H9 (cell line): ENCODE measurements at regions not wholly inside any gene's neighbourhood (a gene's known extent, or its start where the extent isn't known, plus 50 kb on each side); places are given as distances from the start of the nearest gene placed in this dataset.

Source experiments
- DNase-seq: peaks from one replicate; pipeline ENCODE4 v3.0.0-alpha.2; 2017
- H2AFZ ChIP-seq: one replicate; pipeline ENCODE4 v1.6.1; 2013; ENCODE audit warnings: mild to moderate bottlenecking, low read length, control low read depth, moderate library complexity
- H2AK5ac ChIP-seq: 2 replicates; pipeline ENCODE4 v1.6.1; 2013; ENCODE audit warnings: low read length, control low read depth, mixed read lengths; ENCODE audit not compliant: insufficient read length
- H2BK120ac ChIP-seq: one replicate; pipeline ENCODE4 v1.6.1; 2013; ENCODE audit warnings: low read depth, mild to moderate bottlenecking, low read length, control low read depth, inconsistent platforms; ENCODE audit not compliant: poor library complexity, severe bottlenecking
- H2BK12ac ChIP-seq: 2 replicates; pipeline ENCODE4 v1.6.1; 2013; ENCODE audit warnings: low read length, control low read depth, mixed read lengths, low read depth; ENCODE audit not compliant: insufficient read length
- H2BK15ac ChIP-seq: 2 replicates; pipeline ENCODE4 v1.6.1; 2013; ENCODE audit warnings: low read depth, low read length, control low read depth
- H2BK20ac ChIP-seq: one replicate; pipeline ENCODE4 v1.6.1; 2013; ENCODE audit warnings: low read depth, mild to moderate bottlenecking, low read length, control low read depth, inconsistent platforms; ENCODE audit not compliant: poor library complexity, severe bottlenecking
- H2BK5ac ChIP-seq: 2 replicates; pipeline ENCODE4 v1.6.1; 2013; ENCODE audit warnings: low read length, control low read depth, mixed read lengths; ENCODE audit not compliant: insufficient read length
- H3K14ac ChIP-seq: 2 replicates; pipeline ENCODE4 v1.6.1; 2013; ENCODE audit warnings: low read length, control low read depth; ENCODE audit not compliant: insufficient read depth
- H3K18ac ChIP-seq: 2 replicates; pipeline ENCODE4 v1.6.1; 2013; ENCODE audit warnings: low read depth, mild to moderate bottlenecking, mixed read lengths, low read length, control low read depth; ENCODE audit not compliant: insufficient read length
- H3K23ac ChIP-seq: 2 replicates; pipeline ENCODE4 v1.6.1; 2013; ENCODE audit warnings: low read length, control low read depth, mixed read lengths, low read depth; ENCODE audit not compliant: insufficient read length
- H3K23me2 ChIP-seq: 2 replicates; pipeline ENCODE4 v1.6.1; 2013; ENCODE audit warnings: low read depth, mild to moderate bottlenecking, mixed read lengths, low read length, control low read depth; ENCODE audit not compliant: insufficient read length, poor library complexity, severe bottlenecking
- H3K27ac ChIP-seq: 2 replicates; pipeline ENCODE4 v1.5.1; 2013; ENCODE audit warnings: low read length, control low read depth, mixed read lengths, low read depth; ENCODE audit not compliant: insufficient read length
- H3K27me3 ChIP-seq: 2 replicates; pipeline ENCODE4 v1.6.1; 2013; ENCODE audit warnings: low read length, control low read depth, inconsistent platforms; ENCODE audit not compliant: insufficient read depth
- H3K4ac ChIP-seq: 2 replicates; pipeline ENCODE4 v1.6.1; 2013; ENCODE audit warnings: low read depth, mild to moderate bottlenecking, control low read depth, inconsistent platforms, low read length, moderate library complexity
- H3K4me1 ChIP-seq: 2 replicates; pipeline ENCODE4 v1.6.1; 2013; ENCODE audit warnings: low read length, control low read depth, inconsistent platforms; ENCODE audit not compliant: insufficient read depth
- H3K4me2 ChIP-seq: 2 replicates; pipeline ENCODE4 v1.6.1; 2013; ENCODE audit warnings: low read length, control low read depth, mixed read lengths; ENCODE audit not compliant: insufficient read length, insufficient read depth
- H3K56ac ChIP-seq: 2 replicates; pipeline ENCODE4 v1.6.1; 2013; ENCODE audit warnings: low read depth, mild to moderate bottlenecking, mixed read lengths, low read length, control low read depth; ENCODE audit not compliant: insufficient read length
- H3K79me1 ChIP-seq: 2 replicates; pipeline ENCODE4 v1.6.1; 2013; ENCODE audit warnings: low read depth, mild to moderate bottlenecking, moderate library complexity, low read length, control low read depth, inconsistent platforms; ENCODE audit not compliant: insufficient read depth, poor library complexity, severe bottlenecking
- H3K79me2 ChIP-seq: 2 replicates; pipeline ENCODE4 v1.6.1; 2013; ENCODE audit warnings: low read length, control low read depth, inconsistent platforms; ENCODE audit not compliant: insufficient read depth
- H3K9ac ChIP-seq: 2 replicates; pipeline ENCODE4 v1.6.1; 2013; ENCODE audit warnings: low read length, control low read depth, mixed read lengths; ENCODE audit not compliant: insufficient read length; ENCODE audit errors: extremely low read depth
- H3K9me3 ChIP-seq: one replicate; pipeline ENCODE4 v1.6.1; 2013; ENCODE audit warnings: low read depth, low read length, inconsistent platforms; ENCODE audit not compliant: control insufficient read depth
- H3T11ph ChIP-seq: one replicate; pipeline ENCODE4 v1.6.1; 2013; ENCODE audit warnings: mild to moderate bottlenecking, low read length, control low read depth, inconsistent platforms
- H4K20me1 ChIP-seq: one replicate; pipeline ENCODE4 v1.6.1; 2013; ENCODE audit not compliant: control insufficient read depth, insufficient read length, insufficient read depth
- H4K5ac ChIP-seq: 2 replicates; pipeline ENCODE4 v1.6.1; 2013; ENCODE audit warnings: low read depth, mild to moderate bottlenecking, mixed read lengths, low read length, control low read depth; ENCODE audit not compliant: insufficient read length
- H4K8ac ChIP-seq: replicated peaks from 2 replicates; pipeline ENCODE4 v1.6.1; 2013; ENCODE audit warnings: low read length, control low read depth, mixed read lengths, low read depth; ENCODE audit not compliant: insufficient read length
- H4K91ac ChIP-seq: 2 replicates; pipeline ENCODE4 v1.6.1; 2013; ENCODE audit warnings: low read depth, mild to moderate bottlenecking, moderate library complexity, mixed read lengths, low read length, control low read depth; ENCODE audit not compliant: insufficient read length
- H3K27ac Mint-ChIP-seq, 3 experiments: 2 replicates in 2 of 3; 3 replicates in 1 of 3; pipeline ENCODE4 v1.8.0; 2020 to 2021; ENCODE audit warnings: mixed read lengths in 3 of 3, mild to moderate bottlenecking in 1 of 3, moderate library complexity in 1 of 3
- H3K27me3 Mint-ChIP-seq: 2 replicates; pipeline ENCODE4 v1.8.0; 2021; ENCODE audit warnings: low read depth, mild to moderate bottlenecking, moderate library complexity, mixed read lengths
- H3K36me3 Mint-ChIP-seq, 3 experiments: 2 replicates in 2 of 3; 3 replicates in 1 of 3; pipeline ENCODE4 v1.8.0; 2020 to 2021; ENCODE audit warnings: low read depth in 3 of 3, mixed read lengths in 3 of 3; ENCODE audit not compliant: insufficient read depth in 1 of 3
- H3K4me1 Mint-ChIP-seq, 2 experiments: 2 replicates each; pipeline ENCODE4 v1.8.0; 2020; ENCODE audit warnings: mixed read lengths in 2 of 2
- H3K4me3 Mint-ChIP-seq, 2 experiments: 2 replicates in 1 of 2; 3 replicates in 1 of 2; pipeline ENCODE4 v1.8.0; 2020 to 2021; ENCODE audit warnings: mild to moderate bottlenecking in 2 of 2, mixed read lengths in 2 of 2, moderate library complexity in 1 of 2
- H3K9me3 Mint-ChIP-seq, 2 experiments: 2 replicates in 1 of 2; 3 replicates in 1 of 2; pipeline ENCODE4 v1.8.0; 2020; ENCODE audit warnings: mild to moderate bottlenecking in 2 of 2, mixed read lengths in 2 of 2, moderate library complexity in 1 of 2
- WGBS: extraction: QIAGEN DNeasy Blood & Tissue Kit; methylation state at CpG from one replicate; pipeline ENCODE4 v1.1.7; 2013; ENCODE audit warnings: missing lambda C conversion rate, low lambda C conversion rate, mixed read lengths; ENCODE audit not compliant: insufficient read length; ENCODE audit errors: extremely low coverage; 5-methylcytosine and 5-hydroxymethylcytosine counted together
- TF ChIP-seq, protein P1 (sequence below): fragments of 200-600 bp; sonication (generic); conservative IDR thresholded peaks from 3 replicates; pipeline ENCODE4 v1.8.0; 2021; ENCODE audit warnings: antibody characterized with exemption, mild to moderate bottlenecking

DNA sequence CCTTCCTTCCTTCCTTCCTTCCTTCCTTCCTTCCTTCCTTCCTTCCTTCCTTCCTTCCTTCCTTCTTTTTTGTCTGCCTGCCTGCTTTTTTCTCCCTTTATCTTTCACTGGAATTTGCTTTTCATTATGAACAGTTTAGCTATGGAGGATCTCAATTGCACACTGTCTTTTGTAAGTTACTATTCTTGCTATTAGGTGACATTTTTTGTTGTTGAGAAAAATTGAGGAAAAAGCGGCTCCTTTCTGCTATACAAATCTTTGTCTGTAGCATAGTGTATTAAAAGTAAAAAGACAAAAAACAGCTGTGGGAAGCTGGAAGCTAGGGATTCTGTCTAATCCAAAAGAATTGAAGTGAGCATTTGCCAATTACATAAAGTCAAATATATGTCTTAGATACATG lies 448.7 kb downstream of the DCDC2C start:
- Histone ChIP-seq H3K23ac (no peak overlapping the region), H2BK120ac (no peak overlapping the region), H4K91ac (no peak overlapping the region), H4K20me1 (no peaks in the 10 kb centered on the region), H3K4me1 (no peaks in the 10 kb centered on the region), H3K4ac (no peak overlapping the region), H2AK5ac (no peak overlapping the region), H2BK5ac (no peak overlapping the region), H4K5ac (no peak overlapping the region), H3K18ac (no peak overlapping the region), H3T11ph (no peak overlapping the region), H3K27ac (no peak overlapping the region), H3K9me3 (no peaks in the 10 kb centered on the region), H3K79me2 (no peaks in the 10 kb centered on the region), H2BK15ac (no peak overlapping the region), H2BK20ac (no peak overlapping the region), H2AFZ (no peak overlapping the region), H3K4me2 (no peak overlapping the region), H2BK12ac (no peak overlapping the region), H4K8ac (no peak overlapping the region), H3K14ac (no peak overlapping the region), H3K79me1 (no peaks in the 10 kb centered on the region), H3K27me3 (no peaks in the 10 kb centered on the region), H3K9ac (no peak overlapping the region), H3K23me2 (no peaks in the 10 kb centered on the region), H3K56ac (no peak overlapping the region)
- H3K27ac Mint-ChIP-seq = no peak overlapping the region
- peaks cover 4 to 6% of the 10 kb centered on the region in 2 experiments; a peak in 3 of 4 replicates for H3K4me1 Mint-ChIP-seq
- WGBS = no CpG with 5 or more reads among the region's 1 CpG
- no peak overlapping the region for H3K4me3 Mint-ChIP-seq
- H3K9me3 Mint-ChIP-seq = peaks cover 16 to 17% of the 10 kb centered on the region in 2 experiments
- peaks cover 0 to 19% (median 4%) of the 10 kb centered on the region in 3 experiments; a peak in 2 of 7 replicates for H3K36me3 Mint-ChIP-seq
- no peak for DNase-seq
- TF ChIP-seq, protein P1, sequence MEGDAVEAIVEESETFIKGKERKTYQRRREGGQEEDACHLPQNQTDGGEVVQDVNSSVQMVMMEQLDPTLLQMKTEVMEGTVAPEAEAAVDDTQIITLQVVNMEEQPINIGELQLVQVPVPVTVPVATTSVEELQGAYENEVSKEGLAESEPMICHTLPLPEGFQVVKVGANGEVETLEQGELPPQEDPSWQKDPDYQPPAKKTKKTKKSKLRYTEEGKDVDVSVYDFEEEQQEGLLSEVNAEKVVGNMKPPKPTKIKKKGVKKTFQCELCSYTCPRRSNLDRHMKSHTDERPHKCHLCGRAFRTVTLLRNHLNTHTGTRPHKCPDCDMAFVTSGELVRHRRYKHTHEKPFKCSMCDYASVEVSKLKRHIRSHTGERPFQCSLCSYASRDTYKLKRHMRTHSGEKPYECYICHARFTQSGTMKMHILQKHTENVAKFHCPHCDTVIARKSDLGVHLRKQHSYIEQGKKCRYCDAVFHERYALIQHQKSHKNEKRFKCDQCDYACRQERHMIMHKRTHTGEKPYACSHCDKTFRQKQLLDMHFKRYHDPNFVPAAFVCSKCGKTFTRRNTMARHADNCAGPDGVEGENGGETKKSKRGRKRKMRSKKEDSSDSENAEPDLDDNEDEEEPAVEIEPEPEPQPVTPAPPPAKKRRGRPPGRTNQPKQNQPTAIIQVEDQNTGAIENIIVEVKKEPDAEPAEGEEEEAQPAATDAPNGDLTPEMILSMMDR = no peak
- peaks cover 2% of the 10 kb centered on the region; the same call in 1 of the 2 replicates for H3K27me3 Mint-ChIP-seq
